Effector memory CD4-positive, alpha-beta T cell (primary cell): ENCODE measurements at regions not wholly inside any gene's neighbourhood (a gene's known extent, or its start where the extent isn't known, plus 50 kb on each side); places are given as distances from the start of the nearest gene placed in this dataset.
A peak's percentile ranks its signal among the peaks of the same experiment; 100 is the strongest.

Source experiments
- DNase-seq, 3 donors: peaks; one replicate each; pipeline ENCODE4 v3.0.0-alpha.2; 2020
- H3K27ac ChIP-seq: 2 replicates; pipeline ENCODE4 v1.7.0; 2013; ENCODE audit warnings: mild to moderate bottlenecking, low read length, moderate library complexity; ENCODE audit not compliant: insufficient read depth, poor library complexity, severe bottlenecking
- H3K27me3 ChIP-seq: replicated peaks from 2 replicates; pipeline ENCODE4 v1.7.0; 2013; ENCODE audit warnings: mild to moderate bottlenecking, low read length; ENCODE audit not compliant: insufficient read depth, control insufficient read depth, poor library complexity, severe bottlenecking
- H3K36me3 ChIP-seq: 2 replicates; pipeline ENCODE4 v1.7.0; 2013; ENCODE audit warnings: mild to moderate bottlenecking, low read length, moderate library complexity; ENCODE audit not compliant: control insufficient read depth, insufficient read depth
- H3K4me1 ChIP-seq: 2 replicates; pipeline ENCODE4 v1.7.0; 2013; ENCODE audit warnings: low read length, mild to moderate bottlenecking; ENCODE audit not compliant: control insufficient read depth, insufficient read depth, poor library complexity, severe bottlenecking
- H3K4me3 ChIP-seq: 2 replicates; pipeline ENCODE4 v1.7.0; 2013; ENCODE audit warnings: low read length, low read depth, mild to moderate bottlenecking; ENCODE audit not compliant: insufficient read depth, poor library complexity, severe bottlenecking
- H3K9me3 ChIP-seq: 2 replicates; pipeline ENCODE4 v1.7.0; 2013; ENCODE audit warnings: mild to moderate bottlenecking, low read length, moderate library complexity; ENCODE audit not compliant: control insufficient read depth

DNA sequence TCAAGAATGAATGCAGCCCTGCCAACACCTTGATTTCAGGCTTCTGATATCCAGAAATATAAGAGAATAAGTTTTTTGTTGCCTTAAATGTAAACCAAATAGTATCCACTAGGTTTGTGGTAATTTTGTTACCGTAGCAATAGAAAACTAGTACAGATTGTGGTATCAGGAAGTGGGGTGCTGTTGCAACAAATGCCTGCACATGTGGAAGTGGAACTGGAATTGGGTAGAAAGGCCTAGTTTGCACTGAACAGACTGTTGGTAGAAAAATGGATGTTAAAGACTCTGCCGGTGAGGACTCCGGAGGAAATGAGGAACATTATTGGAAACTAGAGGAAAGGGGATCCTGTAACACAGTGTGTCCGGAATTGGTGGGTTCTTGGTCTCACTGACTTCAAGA lies 145.8 kb upstream of the MGAT5 start:
- Histone ChIP-seq H3K4me1 (peaks cover 6% of the 10 kb centered on the region), H3K27ac (no peak overlapping the region)

DNA sequence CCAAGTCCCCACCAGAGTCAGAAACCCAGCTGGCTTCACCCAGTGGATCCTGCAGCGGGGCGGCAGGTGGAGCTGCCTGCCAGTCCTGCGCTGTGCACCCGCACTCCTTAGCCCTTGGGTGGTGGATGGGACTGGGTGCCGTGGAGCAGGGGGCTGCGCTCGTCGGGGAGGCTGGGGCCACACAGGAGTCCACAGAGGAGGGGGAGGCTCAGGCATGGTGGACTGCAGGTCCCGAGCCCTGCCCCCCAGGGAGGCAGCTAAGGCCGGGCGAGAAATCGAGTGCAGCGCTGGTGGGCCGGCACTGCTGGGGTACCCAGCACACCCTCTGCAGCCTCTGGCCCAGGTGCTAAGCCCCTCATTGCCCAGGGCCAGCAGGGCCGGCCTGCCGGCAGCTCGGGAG lies 144.6 kb upstream of the MGAT5 start:
- H3K27ac ChIP-seq: no peak overlapping the region
- no peaks in the 10 kb centered on the region for H3K27me3 ChIP-seq
- DNase-seq: no peak
- H3K4me1 ChIP-seq: peaks cover 5% of the 10 kb centered on the region
- no peaks in the 10 kb centered on the region for H3K36me3 ChIP-seq
- H3K4me3 ChIP-seq: no peak overlapping the region
- H3K9me3 ChIP-seq: no peaks in the 10 kb centered on the region

More for the DNA sequence above, 145.8 kb upstream of the MGAT5 start:
- Histone ChIP-seq H3K36me3 (no peaks in the 10 kb centered on the region), H3K9me3 (no peaks in the 10 kb centered on the region), H3K27me3 (no peaks in the 10 kb centered on the region), H3K4me3 (no peak overlapping the region)
- DNase-seq: no peak

DNA sequence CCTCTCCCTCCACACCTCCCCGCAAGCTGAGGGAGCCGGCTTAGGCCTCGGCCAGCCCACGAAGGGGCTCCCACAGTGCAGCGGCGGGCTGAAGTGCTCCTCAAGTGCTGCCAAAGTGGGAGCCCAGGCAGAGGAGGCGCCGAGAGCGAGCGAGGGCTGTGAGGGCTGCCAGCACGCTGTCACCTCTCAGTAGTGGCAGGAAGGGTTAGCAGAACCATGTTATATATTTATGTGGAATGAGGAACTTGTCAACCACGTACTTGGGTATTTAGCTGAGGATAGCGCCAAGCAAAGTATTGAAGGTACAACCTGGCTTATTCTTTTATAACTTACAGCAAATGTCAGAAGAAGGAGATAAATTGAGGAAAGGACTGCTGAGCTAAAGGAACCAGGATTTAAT lies 144.1 kb upstream of the MGAT5 start:
- H3K36me3 ChIP-seq: no peaks in the 10 kb centered on the region
- no peaks in the 10 kb centered on the region for H3K27me3 ChIP-seq
- DNase-seq: no peak
- H3K4me3 ChIP-seq: no peak overlapping the region
- H3K27ac ChIP-seq: no peak overlapping the region
- H3K9me3 ChIP-seq: no peaks in the 10 kb centered on the region
- H3K4me1 ChIP-seq: no peaks in the 10 kb centered on the region

DNA sequence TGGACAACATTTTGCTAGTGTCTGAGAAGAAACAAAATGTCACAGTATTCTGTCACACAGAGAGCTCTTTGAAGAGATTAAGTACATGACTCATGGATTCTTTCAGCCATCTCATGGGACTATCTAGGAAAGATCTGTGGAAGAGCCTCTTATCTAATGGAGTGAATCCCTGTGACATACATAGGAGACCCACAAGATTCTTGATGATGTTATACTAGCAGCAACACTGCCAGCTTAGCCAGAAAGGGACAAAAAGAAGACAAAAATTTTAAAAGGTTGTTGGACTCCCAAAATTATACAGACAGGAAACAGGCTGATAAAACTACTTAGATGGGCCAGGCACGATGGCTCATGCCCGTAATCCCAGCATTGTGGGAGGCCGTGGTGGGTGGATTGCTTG lies 143.3 kb upstream of the MGAT5 start:
- DNase-seq: no peak
- no peaks in the 10 kb centered on the region for H3K27me3 ChIP-seq
- H3K27ac ChIP-seq: no peak overlapping the region
- H3K9me3 ChIP-seq: no peaks in the 10 kb centered on the region
- H3K4me3 ChIP-seq: no peak overlapping the region
- no peaks in the 10 kb centered on the region for H3K4me1 ChIP-seq
- no peaks in the 10 kb centered on the region for H3K36me3 ChIP-seq

DNA sequence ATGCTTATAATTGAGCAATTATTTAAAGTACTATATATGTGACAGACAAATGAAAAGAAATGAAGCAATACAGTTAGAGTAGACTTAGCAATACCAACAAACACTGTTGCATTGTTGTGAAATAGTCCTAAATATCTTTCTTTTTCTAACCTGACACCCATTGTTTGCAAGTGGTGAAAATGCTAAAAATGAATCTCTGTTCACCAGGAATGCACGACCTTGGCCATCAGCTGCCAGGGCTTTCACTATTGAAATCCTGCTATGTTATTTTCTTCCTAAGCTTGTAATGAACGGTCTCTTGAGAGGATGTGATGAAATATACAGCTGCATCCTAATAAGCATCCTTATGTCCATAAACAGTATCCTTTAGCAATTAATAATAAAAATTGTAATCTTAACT lies 136.2 kb upstream of the MGAT5 start:
- no peak for DNase-seq
- H3K4me3 ChIP-seq: no peak overlapping the region
- H3K4me1 ChIP-seq: peaks cover 20% of the 10 kb centered on the region
- H3K27me3 ChIP-seq: no peaks in the 10 kb centered on the region
- no peaks in the 10 kb centered on the region for H3K36me3 ChIP-seq
- H3K9me3 ChIP-seq: no peaks in the 10 kb centered on the region
- no peak overlapping the region for H3K27ac ChIP-seq

DNA sequence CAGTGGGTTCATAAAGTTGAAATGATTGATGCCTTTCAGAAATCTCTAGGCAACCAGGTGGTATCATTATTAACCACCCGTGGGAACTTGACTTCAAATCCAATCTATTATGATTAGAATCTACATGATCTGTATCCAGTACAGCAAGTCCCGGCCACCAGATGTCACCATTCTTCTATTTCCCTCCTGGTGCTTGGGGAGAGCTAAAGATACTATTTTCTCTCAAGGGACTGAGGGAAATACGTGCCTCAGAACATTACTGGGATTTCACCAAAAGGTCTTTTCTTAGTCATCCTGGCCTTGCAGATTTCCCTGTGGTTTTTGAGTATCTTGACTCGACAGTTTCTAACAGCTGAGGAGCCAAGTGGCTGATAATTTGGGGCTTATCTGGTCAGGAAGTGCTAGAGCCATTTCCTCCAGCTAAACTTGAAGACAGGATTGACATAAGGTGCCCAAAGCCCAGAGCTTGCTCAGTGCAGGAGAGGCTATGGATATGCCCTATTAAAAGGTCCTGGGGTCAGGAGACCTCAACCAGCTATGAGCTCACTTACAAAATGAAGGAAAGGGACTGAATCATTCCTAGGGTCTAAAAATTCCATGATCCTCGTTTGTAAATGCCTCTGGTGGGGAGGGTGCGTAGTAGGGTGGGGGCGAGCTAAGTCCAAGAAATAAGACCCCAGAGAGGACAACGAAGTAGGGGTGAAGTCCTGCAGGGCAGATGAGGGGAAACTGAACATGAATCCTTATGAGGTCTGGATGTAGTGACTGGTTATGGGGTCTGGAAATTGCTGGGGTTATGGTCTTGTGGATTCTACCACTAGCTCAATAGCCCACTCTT lies 135.4 kb upstream of the MGAT5 start:
- H3K36me3 ChIP-seq: no peaks in the 10 kb centered on the region
- H3K27me3 ChIP-seq: no peaks in the 10 kb centered on the region
- H3K4me3 ChIP-seq: peak overlapping the region; percentile 17
- peak; percentile 62 to 76 (median 70) for DNase-seq
- H3K4me1 ChIP-seq: peaks cover 27% of the 10 kb centered on the region
- H3K9me3 ChIP-seq: no peaks in the 10 kb centered on the region
- no peak overlapping the region for H3K27ac ChIP-seq

DNA sequence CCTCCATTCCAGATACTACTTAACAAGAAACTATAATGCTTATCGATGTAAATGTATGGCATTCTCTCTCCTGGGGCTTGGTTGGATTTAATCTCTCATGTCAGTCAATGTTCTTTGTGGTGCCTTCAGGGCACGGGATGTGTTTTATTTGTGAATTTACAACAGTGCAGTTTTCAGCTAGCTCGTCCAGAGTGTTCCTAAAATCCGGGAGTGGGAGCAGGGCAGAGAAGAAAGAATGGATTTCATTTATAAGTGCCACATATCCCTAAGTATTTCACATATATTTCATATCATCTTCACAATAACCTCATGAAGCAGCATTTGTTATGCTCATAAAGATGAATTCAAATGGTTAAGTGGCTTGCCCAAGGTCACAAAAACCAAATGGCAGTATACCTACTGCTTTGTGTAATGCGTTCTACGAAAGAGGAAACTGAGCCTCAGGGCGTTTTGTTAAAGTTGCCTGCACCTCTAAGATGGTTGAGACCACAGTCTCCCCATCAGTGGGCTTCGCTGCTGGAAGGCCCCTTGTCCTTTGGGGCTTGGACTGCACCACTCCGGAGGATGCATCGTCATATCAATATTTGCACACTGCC lies 134.7 kb upstream of the MGAT5 start:
- peaks cover 34% of the 10 kb centered on the region for H3K4me1 ChIP-seq
- H3K9me3 ChIP-seq: no peaks in the 10 kb centered on the region
- no peaks in the 10 kb centered on the region for H3K27me3 ChIP-seq
- DNase-seq: no peak
- no peaks in the 10 kb centered on the region for H3K36me3 ChIP-seq
- peak overlapping the region; percentile 78 for H3K27ac ChIP-seq
- peak overlapping the region; percentile 97 for H3K4me3 ChIP-seq

DNA sequence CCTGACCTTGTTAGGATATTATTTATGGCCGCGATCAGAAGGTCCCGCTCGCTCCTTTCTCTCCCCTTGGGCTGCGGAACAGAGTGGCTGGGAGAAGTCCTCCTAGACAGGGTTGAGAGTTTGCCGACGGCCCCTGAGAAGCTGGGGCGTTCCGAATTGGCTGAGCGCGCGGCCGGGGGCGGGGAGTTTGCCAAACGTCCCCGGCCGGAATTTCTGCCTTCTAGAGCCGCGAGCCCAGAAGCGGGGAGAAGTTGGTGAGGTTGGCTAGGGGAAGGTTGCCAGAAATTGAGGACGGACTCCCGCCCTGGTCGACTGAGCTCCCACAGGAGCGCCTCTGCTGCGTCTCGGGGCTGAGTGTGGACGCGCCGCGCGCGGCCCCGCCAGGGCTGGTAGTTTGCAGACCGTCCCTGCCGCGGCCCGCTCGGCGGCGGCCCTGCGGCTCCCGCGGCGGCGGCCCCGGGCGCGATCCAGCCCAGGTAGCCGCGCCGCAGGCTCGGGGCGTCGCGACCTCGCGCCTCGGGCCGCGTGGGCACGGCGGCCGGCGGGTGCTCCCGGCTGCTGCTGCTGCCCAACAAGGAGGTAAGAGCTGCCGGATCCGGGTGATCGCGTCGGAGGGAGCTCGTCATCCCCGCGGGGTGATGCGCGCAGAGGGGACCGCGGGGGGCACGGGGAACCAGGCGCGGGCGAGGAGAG lies 134.0 kb upstream of the MGAT5 start:
- no peaks in the 10 kb centered on the region for H3K36me3 ChIP-seq
- H3K27ac ChIP-seq: peak overlapping the region; percentile 78
- no peaks in the 10 kb centered on the region for H3K27me3 ChIP-seq
- DNase-seq: peak; percentile 59 to 71 (median 70)
- H3K4me1 ChIP-seq: peaks cover 40% of the 10 kb centered on the region
- peak overlapping the region; percentile 97 for H3K4me3 ChIP-seq
- no peaks in the 10 kb centered on the region for H3K9me3 ChIP-seq

DNA sequence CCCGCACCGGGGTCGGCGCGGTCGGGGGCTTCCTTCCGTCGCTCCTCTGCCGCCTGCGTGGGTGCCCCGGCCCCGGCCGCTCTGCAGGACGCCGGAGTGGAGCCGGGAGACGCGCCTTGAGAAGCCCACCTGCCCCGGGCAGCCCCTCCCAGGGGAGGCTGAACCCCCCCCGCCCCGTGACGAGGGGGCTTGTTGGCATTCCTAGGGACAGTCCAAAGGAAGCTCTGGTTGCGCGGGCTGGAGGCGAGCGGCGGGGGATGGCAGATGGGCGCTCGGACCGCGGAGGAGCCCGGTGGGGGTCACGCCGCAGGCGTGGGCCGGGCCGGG lies 133.5 kb upstream of the MGAT5 start:
- peak overlapping the region; percentile 97 for H3K4me3 ChIP-seq
- H3K27ac ChIP-seq: peak overlapping the region; percentile 78
- H3K27me3 ChIP-seq: no peaks in the 10 kb centered on the region
- peaks cover 45% of the 10 kb centered on the region for H3K4me1 ChIP-seq
- DNase-seq: no peak
- H3K9me3 ChIP-seq: no peaks in the 10 kb centered on the region
- no peaks in the 10 kb centered on the region for H3K36me3 ChIP-seq
